HL-60 (cell line): ENCODE measurements at regions not wholly inside any gene's neighbourhood (a gene's known extent, or its start where the extent isn't known, plus 50 kb on each side); places are given as distances from the start of the nearest gene placed in this dataset.

Experiments used
- DNase-seq, 2 experiments: peaks; one replicate each; pipeline ENCODE4 v3.0.0-alpha.2; 2010 to 2020; ENCODE audit warnings: low read depth in 1 of 2, low spot score in 1 of 2
- H3K27ac ChIP-seq: fragments of 250-450 bp; sonication (Bioruptor Pico); replicated peaks from 2 replicates; pipeline ENCODE4 v1.5.1; 2020; ENCODE audit warnings: mild to moderate bottlenecking, moderate library complexity
- H3K27me3 ChIP-seq: fragments of 250-450 bp; sonication (Bioruptor Pico); 2 replicates; pipeline ENCODE4 v1.5.1; 2021; ENCODE audit warnings: mild to moderate bottlenecking, moderate library complexity; ENCODE audit not compliant: insufficient read depth, poor library complexity, severe bottlenecking
- H3K4me3 ChIP-seq: replicated peaks from 2 replicates; pipeline ENCODE4 v1.5.1; 2011; ENCODE audit warnings: mild to moderate bottlenecking, control low read depth, low read length; ENCODE audit not compliant: insufficient read depth
- GABPA ChIP-seq: IDR thresholded peaks from 2 replicates; pipeline ENCODE4 v1.6.1; 2012; ENCODE audit warnings: low read depth
- POLR2AphosphoS5 ChIP-seq: IDR thresholded peaks from 2 replicates; pipeline ENCODE4 v1.6.1; 2012; ENCODE audit warnings: low read depth
- SPI1 ChIP-seq: IDR thresholded peaks from 2 replicates; pipeline ENCODE4 v1.6.1; 2012; ENCODE audit warnings: low read depth, mild to moderate bottlenecking, borderline replicate concordance
- TF ChIP-seq, protein P1 (sequence below): IDR thresholded peaks from 2 replicates; pipeline ENCODE4 v1.6.1; 2012; ENCODE audit warnings: low read depth; ENCODE audit not compliant: insufficient replicate concordance
- TF ChIP-seq, protein P2 (sequence below): IDR thresholded peaks from one replicate; pipeline ENCODE4 v1.5.1; 2011; ENCODE audit warnings: low read length, control low read depth, inconsistent platforms; ENCODE audit not compliant: insufficient read depth

DNA sequence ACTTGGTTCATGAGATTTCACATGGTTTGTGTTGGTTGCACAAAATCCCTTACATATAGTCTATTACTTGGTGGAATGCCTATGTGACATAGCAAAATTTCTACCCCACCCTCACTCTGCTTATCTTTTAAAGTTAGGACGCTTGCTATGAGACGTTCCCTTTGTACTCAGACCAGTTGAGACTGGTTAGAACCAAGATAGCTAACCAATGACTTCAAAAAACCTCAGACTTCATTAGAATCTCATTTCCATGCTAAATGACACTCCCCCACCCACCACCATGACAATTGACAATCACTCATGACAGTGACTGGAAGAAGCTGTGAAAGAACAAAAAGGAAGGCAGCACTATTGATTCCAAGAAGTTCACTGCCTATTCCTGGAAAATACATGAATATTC lies 313.6 kb downstream of the ETS1 start:
- DNase-seq: no peak
- no peak for TF ChIP-seq POLR2AphosphoS5
- no peak for TF ChIP-seq GABPA
- TF ChIP-seq, protein P1, sequence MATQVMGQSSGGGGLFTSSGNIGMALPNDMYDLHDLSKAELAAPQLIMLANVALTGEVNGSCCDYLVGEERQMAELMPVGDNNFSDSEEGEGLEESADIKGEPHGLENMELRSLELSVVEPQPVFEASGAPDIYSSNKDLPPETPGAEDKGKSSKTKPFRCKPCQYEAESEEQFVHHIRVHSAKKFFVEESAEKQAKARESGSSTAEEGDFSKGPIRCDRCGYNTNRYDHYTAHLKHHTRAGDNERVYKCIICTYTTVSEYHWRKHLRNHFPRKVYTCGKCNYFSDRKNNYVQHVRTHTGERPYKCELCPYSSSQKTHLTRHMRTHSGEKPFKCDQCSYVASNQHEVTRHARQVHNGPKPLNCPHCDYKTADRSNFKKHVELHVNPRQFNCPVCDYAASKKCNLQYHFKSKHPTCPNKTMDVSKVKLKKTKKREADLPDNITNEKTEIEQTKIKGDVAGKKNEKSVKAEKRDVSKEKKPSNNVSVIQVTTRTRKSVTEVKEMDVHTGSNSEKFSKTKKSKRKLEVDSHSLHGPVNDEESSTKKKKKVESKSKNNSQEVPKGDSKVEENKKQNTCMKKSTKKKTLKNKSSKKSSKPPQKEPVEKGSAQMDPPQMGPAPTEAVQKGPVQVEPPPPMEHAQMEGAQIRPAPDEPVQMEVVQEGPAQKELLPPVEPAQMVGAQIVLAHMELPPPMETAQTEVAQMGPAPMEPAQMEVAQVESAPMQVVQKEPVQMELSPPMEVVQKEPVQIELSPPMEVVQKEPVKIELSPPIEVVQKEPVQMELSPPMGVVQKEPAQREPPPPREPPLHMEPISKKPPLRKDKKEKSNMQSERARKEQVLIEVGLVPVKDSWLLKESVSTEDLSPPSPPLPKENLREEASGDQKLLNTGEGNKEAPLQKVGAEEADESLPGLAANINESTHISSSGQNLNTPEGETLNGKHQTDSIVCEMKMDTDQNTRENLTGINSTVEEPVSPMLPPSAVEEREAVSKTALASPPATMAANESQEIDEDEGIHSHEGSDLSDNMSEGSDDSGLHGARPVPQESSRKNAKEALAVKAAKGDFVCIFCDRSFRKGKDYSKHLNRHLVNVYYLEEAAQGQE: no peak
- TF ChIP-seq, protein P2, sequence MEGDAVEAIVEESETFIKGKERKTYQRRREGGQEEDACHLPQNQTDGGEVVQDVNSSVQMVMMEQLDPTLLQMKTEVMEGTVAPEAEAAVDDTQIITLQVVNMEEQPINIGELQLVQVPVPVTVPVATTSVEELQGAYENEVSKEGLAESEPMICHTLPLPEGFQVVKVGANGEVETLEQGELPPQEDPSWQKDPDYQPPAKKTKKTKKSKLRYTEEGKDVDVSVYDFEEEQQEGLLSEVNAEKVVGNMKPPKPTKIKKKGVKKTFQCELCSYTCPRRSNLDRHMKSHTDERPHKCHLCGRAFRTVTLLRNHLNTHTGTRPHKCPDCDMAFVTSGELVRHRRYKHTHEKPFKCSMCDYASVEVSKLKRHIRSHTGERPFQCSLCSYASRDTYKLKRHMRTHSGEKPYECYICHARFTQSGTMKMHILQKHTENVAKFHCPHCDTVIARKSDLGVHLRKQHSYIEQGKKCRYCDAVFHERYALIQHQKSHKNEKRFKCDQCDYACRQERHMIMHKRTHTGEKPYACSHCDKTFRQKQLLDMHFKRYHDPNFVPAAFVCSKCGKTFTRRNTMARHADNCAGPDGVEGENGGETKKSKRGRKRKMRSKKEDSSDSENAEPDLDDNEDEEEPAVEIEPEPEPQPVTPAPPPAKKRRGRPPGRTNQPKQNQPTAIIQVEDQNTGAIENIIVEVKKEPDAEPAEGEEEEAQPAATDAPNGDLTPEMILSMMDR: no peak
- no peak for TF ChIP-seq SPI1
- Histone ChIP-seq H3K4me3 (no peak overlapping the region), H3K27me3 (peaks cover 4% of the 10 kb centered on the region), H3K27ac (no peak overlapping the region)

DNA sequence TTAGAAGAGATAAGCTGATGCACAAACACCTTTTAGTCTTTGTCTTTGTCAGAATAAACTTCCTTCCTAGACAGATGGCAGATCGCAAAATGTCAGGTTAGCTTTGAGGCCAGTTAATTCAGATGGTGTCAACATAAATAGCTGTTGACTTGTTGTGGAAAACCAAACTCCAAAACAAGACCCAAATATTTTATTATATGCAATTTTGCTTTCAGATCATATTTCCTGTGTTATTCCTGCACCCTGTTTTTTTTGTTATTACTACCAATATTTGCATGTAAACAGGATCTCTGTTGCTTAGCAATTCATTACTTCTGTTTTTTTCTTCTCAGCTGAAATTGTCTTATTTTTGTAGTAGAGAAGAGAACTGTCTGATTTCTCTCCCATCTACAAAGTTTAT lies 316.0 kb downstream of the ETS1 start:
- Histone ChIP-seq H3K27ac (no peak overlapping the region), H3K27me3 (no peaks in the 10 kb centered on the region), H3K4me3 (no peak overlapping the region)
- TF ChIP-seq GABPA (no peak), SPI1 (no peak), POLR2AphosphoS5 (no peak)
- TF ChIP-seq, protein P1: no peak
- TF ChIP-seq, protein P2: no peak
- no peak for DNase-seq

DNA sequence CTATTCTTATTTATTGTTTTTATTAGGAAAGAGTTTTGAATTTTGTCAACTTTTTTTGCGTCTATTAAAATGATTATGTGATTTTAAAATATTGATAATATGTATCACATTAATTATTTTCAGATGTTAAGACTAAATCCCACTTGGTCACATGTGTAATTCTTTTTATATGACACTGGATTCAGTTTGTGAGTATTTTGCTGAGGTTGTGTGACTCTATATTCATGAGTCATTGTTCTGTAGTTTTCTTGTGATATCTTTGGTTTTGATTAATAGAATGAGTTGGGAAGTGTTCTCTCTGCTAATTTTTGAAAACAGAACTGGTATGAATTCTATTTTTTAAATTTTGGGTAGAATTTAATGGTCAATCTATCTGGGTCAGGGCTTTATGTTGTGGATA lies 317.9 kb downstream of the ETS1 start:
- H3K27me3 ChIP-seq: no peaks in the 10 kb centered on the region

More for the DNA sequence above, 317.9 kb downstream of the ETS1 start:
- no peak for TF ChIP-seq SPI1
- no peak for TF ChIP-seq GABPA
- TF ChIP-seq, protein P2: no peak
- TF ChIP-seq, protein P1: no peak
- TF ChIP-seq POLR2AphosphoS5: no peak
- DNase-seq: no peak
- Histone ChIP-seq H3K4me3 (no peak overlapping the region), H3K27ac (no peak overlapping the region)
